ENCODE measurements at regions not wholly inside any gene's neighbourhood (a gene's known extent, or its start where the extent isn't known, plus 50 kb on each side); places are given as distances from the start of the nearest gene placed in this dataset.

GRCh38 chr18:27447930-27448329 is 262.8 kb upstream of the CHST9 start:
- no peak overlapping the region for H3K4me2 ChIP-seq
- no peak overlapping the region for H3K4me3 ChIP-seq
- ChIA-PET POLR2A (ENCODE audit: unreplicated experiment) (no interaction called here), CTCF (no interaction called here)
- no peak for TF ChIP-seq CTCF (conservative IDR thresholded peaks at IDR 0.05)
- H3K36me3 ChIP-seq (ENCODE audit: low read depth): no peaks in the 10 kb centered on the region
- no peaks in the 10 kb centered on the region for H3K79me2 ChIP-seq (ENCODE audit: low read depth)
- H3F3A ChIP-seq (ENCODE audit: insufficient read depth, low read depth): no peaks in the 10 kb centered on the region
- H3K27ac ChIP-seq: no peak overlapping the region
- DNase-seq: no peak
- no peaks in the 10 kb centered on the region for H3K9me3 ChIP-seq (ENCODE audit: insufficient read depth, low read depth)
- intact Hi-C loops (cut with micrococcal nuclease; ENCODE audit: unreplicated experiment): no loop called here
- no peaks in the 10 kb centered on the region for H3K9me2 ChIP-seq (ENCODE audit: insufficient read depth)
- no TSS peak for BruUV-seq (replicated peaks)
- no peak overlapping the region for H2AFZ ChIP-seq
- H3K27me3 ChIP-seq (ENCODE audit: insufficient read depth, low read depth): no peaks in the 10 kb centered on the region
- H3K4me1 ChIP-seq (replicated peaks; ENCODE audit: insufficient read depth): no peaks in the 10 kb centered on the region
- H4K20me1 ChIP-seq (ENCODE audit: insufficient read depth): no peaks in the 10 kb centered on the region

GRCh38 chr18:27447451-27447881 is 262.4 kb upstream of the CHST9 start:
- no peaks in the 10 kb centered on the region for H4K20me1 ChIP-seq (ENCODE audit: insufficient read depth)
- H3K27ac ChIP-seq: no peak overlapping the region
- no peak overlapping the region for H3K4me3 ChIP-seq
- H3K79me2 ChIP-seq (ENCODE audit: low read depth): no peaks in the 10 kb centered on the region
- no peaks in the 10 kb centered on the region for H3K4me1 ChIP-seq (replicated peaks; ENCODE audit: insufficient read depth)
- H3F3A ChIP-seq (ENCODE audit: insufficient read depth, low read depth): no peaks in the 10 kb centered on the region
- BruUV-seq (replicated peaks): no TSS peak
- DNase-seq: no peak
- H3K9me3 ChIP-seq (ENCODE audit: insufficient read depth, low read depth): no peaks in the 10 kb centered on the region
- ChIA-PET POLR2A (ENCODE audit: unreplicated experiment) (no interaction called here), CTCF (no interaction called here)
- intact Hi-C loops (cut with micrococcal nuclease; ENCODE audit: unreplicated experiment): no loop called here
- no peaks in the 10 kb centered on the region for H3K9me2 ChIP-seq (ENCODE audit: insufficient read depth)
- no peaks in the 10 kb centered on the region for H3K27me3 ChIP-seq (ENCODE audit: insufficient read depth, low read depth)
- TF ChIP-seq EZH2 (IDR thresholded peaks at IDR 0.05; ENCODE audit: low read depth) (no peak), CTCF (conservative IDR thresholded peaks at IDR 0.05) (no peak)
- H3K4me2 ChIP-seq: no peak overlapping the region
- no peak overlapping the region for H2AFZ ChIP-seq
- H3K36me3 ChIP-seq (ENCODE audit: low read depth): no peaks in the 10 kb centered on the region

- Histone ChIP-seq H3K9me2 (ENCODE audit: insufficient read depth) (no peaks in the 10 kb centered on the region), H3K36me3 (ENCODE audit: low read depth) (no peaks in the 10 kb centered on the region), H3K79me2 (ENCODE audit: low read depth) (no peaks in the 10 kb centered on the region), H3K4me1 (replicated peaks; ENCODE audit: insufficient read depth) (no peaks in the 10 kb centered on the region), H3K9me3 (ENCODE audit: insufficient read depth, low read depth) (no peaks in the 10 kb centered on the region), H3K27ac (no peak overlapping the region), H3K4me2 (no peak overlapping the region), H2AFZ (no peak overlapping the region), H3K4me3 (no peak overlapping the region), H4K20me1 (ENCODE audit: insufficient read depth) (no peaks in the 10 kb centered on the region), H3K27me3 (ENCODE audit: insufficient read depth, low read depth) (no peaks in the 10 kb centered on the region), H3F3A (ENCODE audit: insufficient read depth, low read depth) (no peaks in the 10 kb centered on the region)
- ChIA-PET CTCF (no interaction called here), POLR2A (ENCODE audit: unreplicated experiment) (no interaction called here)
- intact Hi-C loops (cut with micrococcal nuclease; ENCODE audit: unreplicated experiment): no loop called here
- TF ChIP-seq CTCF (conservative IDR thresholded peaks at IDR 0.05) (no peak), EZH2 (IDR thresholded peaks at IDR 0.05; ENCODE audit: low read depth) (no peak)
- BruUV-seq (replicated peaks): no TSS peak
- no peak for DNase-seq
Observed at GRCh38 chr18:27430595-27430994, 245.5 kb upstream of the CHST9 start.

Measured in PC-9 (cell line).